Urinary bladder (tissue), 3 donors: ENCODE measurements at regions not wholly inside any gene's neighbourhood (a gene's known extent, or its start where the extent isn't known, plus 50 kb on each side); places are given as distances from the start of the nearest gene placed in this dataset.

Source experiments
- DNase-seq: peaks from one replicate; pipeline ENCODE4 v3.0.0-alpha.2; 2015; ENCODE audit errors: extremely low spot score
- H3K27ac ChIP-seq: one replicate; pipeline ENCODE4 v1.5.1; 2013; ENCODE audit warnings: low read depth, mild to moderate bottlenecking, moderate library complexity
- H3K36me3 ChIP-seq: one replicate; pipeline ENCODE4 v1.6.1; 2013; ENCODE audit warnings: mild to moderate bottlenecking, moderate library complexity; ENCODE audit not compliant: insufficient read depth
- H3K4me1 ChIP-seq: one replicate; pipeline ENCODE4 v1.6.1; 2013; ENCODE audit warnings: mild to moderate bottlenecking, moderate library complexity; ENCODE audit not compliant: insufficient read depth
- H3K4me3 ChIP-seq: one replicate; pipeline ENCODE4 v1.5.1; 2013; ENCODE audit warnings: low read depth, low read length
- WGBS: extraction: QIAGEN DNeasy Blood & Tissue Kit; methylation state at CpG from one replicate; pipeline ENCODE4 v1.1.7; 2013; 5-methylcytosine and 5-hydroxymethylcytosine counted together
- donor health status: healthy with polysubstance abuse.
- donor health status: healthy.

- H3K4me1 ChIP-seq: no peaks in the 10 kb centered on the region
- H3K36me3 ChIP-seq: no peaks in the 10 kb centered on the region
- peak; percentile 8 for DNase-seq
- H3K4me3 ChIP-seq: no peak overlapping the region
- WGBS: 42% methylated on average over 1 of the region's 1 CpG
- no peak overlapping the region for H3K27ac ChIP-seq
Measured at GRCh38 chr13:107025991-107026390, 458.1 kb upstream of the ARGLU1 start.

GRCh38 chr13:107023335-107023734, 455.4 kb upstream of the ARGLU1 start:
- Histone ChIP-seq H3K27ac (no peak overlapping the region), H3K4me1 (no peaks in the 10 kb centered on the region), H3K4me3 (no peak overlapping the region), H3K36me3 (no peaks in the 10 kb centered on the region)
- no peak for DNase-seq
- WGBS: 92% methylated on average over 2 of the region's 2 CpGs

GRCh38 chr13:107020393-107020792, 452.5 kb upstream of the ARGLU1 start:
- Histone ChIP-seq H3K27ac (no peak overlapping the region), H3K36me3 (no peaks in the 10 kb centered on the region), H3K4me3 (no peak overlapping the region), H3K4me1 (no peaks in the 10 kb centered on the region)
- 90% methylated on average over 7 of the region's 7 CpGs for WGBS
- no peak for DNase-seq

- Histone ChIP-seq H3K36me3 (no peaks in the 10 kb centered on the region), H3K27ac (no peak overlapping the region), H3K4me3 (no peak overlapping the region), H3K4me1 (no peaks in the 10 kb centered on the region)
- 68% methylated on average over 4 of the region's 4 CpGs for WGBS
- no peak for DNase-seq
Measured at GRCh38 chr13:107018285-107018684, 450.3 kb upstream of the ARGLU1 start.

- H3K27ac ChIP-seq: no peak overlapping the region
- no peaks in the 10 kb centered on the region for H3K4me1 ChIP-seq
- no peaks in the 10 kb centered on the region for H3K36me3 ChIP-seq
- no peak overlapping the region for H3K4me3 ChIP-seq
- DNase-seq: no peak
- WGBS: 60% methylated on average over 2 of the region's 2 CpGs
Measured at GRCh38 chr13:107006661-107007060, 438.7 kb upstream of the ARGLU1 start.

GRCh38 chr13:107005577-107005976, 437.6 kb upstream of the ARGLU1 start:
- Histone ChIP-seq H3K36me3 (no peaks in the 10 kb centered on the region), H3K27ac (no peak overlapping the region), H3K4me1 (no peaks in the 10 kb centered on the region), H3K4me3 (no peak overlapping the region)
- 82% methylated on average over 4 of the region's 4 CpGs for WGBS
- no peak for DNase-seq

GRCh38 chr13:107003911-107004310, 436.0 kb upstream of the ARGLU1 start:
- WGBS: 48% methylated on average over 3 of the region's 3 CpGs
- Histone ChIP-seq H3K4me1 (no peaks in the 10 kb centered on the region), H3K4me3 (no peak overlapping the region), H3K36me3 (no peaks in the 10 kb centered on the region), H3K27ac (no peak overlapping the region)
- DNase-seq: no peak

GRCh38 chr13:106998664-106999063, 430.7 kb upstream of the ARGLU1 start:
- no peak for DNase-seq
- no peak overlapping the region for H3K4me3 ChIP-seq
- no peak overlapping the region for H3K27ac ChIP-seq
- H3K4me1 ChIP-seq: no peaks in the 10 kb centered on the region
- H3K36me3 ChIP-seq: no peaks in the 10 kb centered on the region
- WGBS: 84% methylated on average over 5 of the region's 5 CpGs

GRCh38 chr13:106997696-106998095, 429.8 kb upstream of the ARGLU1 start:
- Histone ChIP-seq H3K27ac (no peak overlapping the region), H3K4me3 (no peak overlapping the region), H3K36me3 (no peaks in the 10 kb centered on the region), H3K4me1 (no peaks in the 10 kb centered on the region)
- no peak for DNase-seq
- 74% methylated on average over 4 of the region's 4 CpGs for WGBS

- H3K36me3 ChIP-seq: no peaks in the 10 kb centered on the region
- no peak overlapping the region for H3K4me3 ChIP-seq
- no peak for DNase-seq
- 56% methylated on average over 2 of the region's 2 CpGs for WGBS
- no peaks in the 10 kb centered on the region for H3K4me1 ChIP-seq
- H3K27ac ChIP-seq: no peak overlapping the region
Measured at GRCh38 chr13:106996867-106997618, 429.1 kb upstream of the ARGLU1 start.

- no peak overlapping the region for H3K4me3 ChIP-seq
- no peaks in the 10 kb centered on the region for H3K4me1 ChIP-seq
- no peak overlapping the region for H3K27ac ChIP-seq
- 88% methylated on average over 1 of the region's 1 CpG for WGBS
- no peaks in the 10 kb centered on the region for H3K36me3 ChIP-seq
- DNase-seq: no peak
Measured at GRCh38 chr13:106990594-106990993, 422.7 kb upstream of the ARGLU1 start.

GRCh38 chr13:106989876-106990275, 421.9 kb upstream of the ARGLU1 start:
- 60% methylated on average over 3 of the region's 3 CpGs for WGBS
- Histone ChIP-seq H3K4me1 (no peaks in the 10 kb centered on the region), H3K36me3 (no peaks in the 10 kb centered on the region), H3K4me3 (no peak overlapping the region), H3K27ac (no peak overlapping the region)
- DNase-seq: no peak

GRCh38 chr13:106987427-106987785, 419.5 kb upstream of the ARGLU1 start:
- Histone ChIP-seq H3K27ac (no peak overlapping the region), H3K4me3 (no peak overlapping the region), H3K36me3 (no peaks in the 10 kb centered on the region), H3K4me1 (no peaks in the 10 kb centered on the region)
- DNase-seq: no peak
- 48% methylated on average over 5 of the region's 5 CpGs for WGBS

- H3K4me3 ChIP-seq: no peak overlapping the region
- H3K27ac ChIP-seq: no peak overlapping the region
- 71% methylated on average over 10 of the region's 10 CpGs for WGBS
- no peaks in the 10 kb centered on the region for H3K36me3 ChIP-seq
- no peak for DNase-seq
- H3K4me1 ChIP-seq: no peaks in the 10 kb centered on the region
Measured at GRCh38 chr13:106986687-106987426, 418.9 kb upstream of the ARGLU1 start.
